Fibroblast of lung (primary cell): ENCODE measurements at regions not wholly inside any gene's neighbourhood (a gene's known extent, or its start where the extent isn't known, plus 50 kb on each side); places are given as distances from the start of the nearest gene placed in this dataset.

Source experiments
- DNase-seq, 2 donors: peaks; one replicate each; pipeline versions ENCODE4 v3.0.0 to v3.0.0-alpha.2; 2010; ENCODE audit warnings: low read depth in 2 of 2
- H2AFZ ChIP-seq: 2 replicates; pipeline ENCODE4 v1.5.1; 2012; ENCODE audit warnings: low read length, control low read depth, inconsistent platforms
- H3K27ac ChIP-seq: 2 replicates; pipeline ENCODE4 v1.5.1; 2011; ENCODE audit warnings: low read length, control low read depth; ENCODE audit not compliant: insufficient read depth
- H3K27me3 ChIP-seq: 2 replicates; pipeline ENCODE4 v1.5.1; 2011; ENCODE audit warnings: mild to moderate bottlenecking, low read length; ENCODE audit not compliant: control insufficient read depth, insufficient read depth
- H3K36me3 ChIP-seq: 2 replicates; pipeline ENCODE4 v1.5.1; 2011; ENCODE audit warnings: low read length; ENCODE audit not compliant: control insufficient read depth, insufficient read depth
- H3K4me1 ChIP-seq: 2 replicates; pipeline ENCODE4 v1.5.1; 2011; ENCODE audit warnings: low read length; ENCODE audit not compliant: control insufficient read depth, insufficient read depth; ENCODE audit errors: extremely low read depth
- H3K4me2 ChIP-seq: 2 replicates; pipeline ENCODE4 v1.5.1; 2011; ENCODE audit warnings: low read length, control low read depth; ENCODE audit not compliant: insufficient read depth; ENCODE audit errors: extremely low read depth
- H3K4me3 ChIP-seq, 4 experiments: fragments of 200-600 bp in 1 of 4; sonication (generic) in 1 of 4; replicated peaks in 1 of 4; 2 replicates each; pipeline ENCODE4 v1.5.1; 2011 to 2016; ENCODE audit warnings: low read length in 4 of 4, low read depth in 3 of 4, mild to moderate bottlenecking in 3 of 4, control low read depth in 2 of 4, inconsistent platforms in 1 of 4, mixed read lengths in 1 of 4; ENCODE audit not compliant: insufficient read depth in 1 of 4; ENCODE audit errors: control extremely low read depth in 1 of 4
- H3K79me2 ChIP-seq: 2 replicates; pipeline ENCODE4 v1.5.1; 2012; ENCODE audit warnings: mild to moderate bottlenecking, low read length, inconsistent platforms; ENCODE audit not compliant: control insufficient read depth, insufficient read depth
- H3K9ac ChIP-seq: 2 replicates; pipeline ENCODE4 v1.5.1; 2011; ENCODE audit warnings: mild to moderate bottlenecking, low read length, control low read depth; ENCODE audit not compliant: insufficient read depth
- H3K9me3 ChIP-seq: 2 replicates; pipeline ENCODE4 v1.5.1; 2012; ENCODE audit warnings: low read depth, low read length; ENCODE audit not compliant: control insufficient read depth, insufficient read depth
- H4K20me1 ChIP-seq: 2 replicates; pipeline ENCODE4 v1.5.1; 2011; ENCODE audit warnings: low read length; ENCODE audit not compliant: control insufficient read depth, insufficient read depth; ENCODE audit errors: extremely low read depth
- CTCF ChIP-seq, 2 donors: IDR thresholded peaks in 1 of 2; conservative IDR thresholded peaks in 1 of 2; 1 replicate in 1 of 2; 2 replicates in 1 of 2; pipeline ENCODE4 v1.5.1; 2011 to 2012; ENCODE audit warnings: low read length in 2 of 2, control low read depth in 1 of 2, inconsistent platforms in 1 of 2, low read depth in 1 of 2, mild to moderate bottlenecking in 1 of 2
- EZH2 ChIP-seq: IDR thresholded peaks from 2 replicates; pipeline ENCODE4 v1.5.1; 2012; ENCODE audit warnings: low read length, control low read depth, mild to moderate bottlenecking; ENCODE audit errors: missing control alignments

GRCh38 chr9:108101410-108101809 is 611.8 kb upstream of the KLF4 start:
- DNase-seq, result no peak
- H2AFZ ChIP-seq, result no peak overlapping the region
- no peak overlapping the region for H3K9ac ChIP-seq
- no peaks in the 10 kb centered on the region for H3K79me2 ChIP-seq
- TF ChIP-seq CTCF (conservative IDR thresholded peaks at IDR 0.05 in 1 of 2, IDR thresholded peaks at IDR 0.05 in 1 of 2; ENCODE audit: low read depth in 1 of 2, low read length in 2 of 2) (no peak), EZH2 (no peak)
- H3K27me3 ChIP-seq, result no peaks in the 10 kb centered on the region
- no peak overlapping the region for H3K4me2 ChIP-seq
- no peaks in the 10 kb centered on the region for H4K20me1 ChIP-seq
- no peak overlapping the region for H3K4me3 ChIP-seq
- H3K4me1 ChIP-seq, result no peaks in the 10 kb centered on the region
- H3K27ac ChIP-seq, result no peak overlapping the region
- H3K9me3 ChIP-seq, result no peaks in the 10 kb centered on the region
- no peaks in the 10 kb centered on the region for H3K36me3 ChIP-seq

- Histone ChIP-seq H3K9me3 (no peaks in the 10 kb centered on the region), H3K79me2 (no peaks in the 10 kb centered on the region), H3K36me3 (no peaks in the 10 kb centered on the region), H3K27ac (no peak overlapping the region), H3K27me3 (no peaks in the 10 kb centered on the region), H3K4me2 (no peak overlapping the region), H3K4me3 (no peak overlapping the region), H3K4me1 (no peaks in the 10 kb centered on the region), H2AFZ (no peak overlapping the region), H3K9ac (no peak overlapping the region), H4K20me1 (no peaks in the 10 kb centered on the region)
- DNase-seq, result no peak
- TF ChIP-seq CTCF (conservative IDR thresholded peaks at IDR 0.05 in 1 of 2, IDR thresholded peaks at IDR 0.05 in 1 of 2; ENCODE audit: low read depth in 1 of 2, low read length in 2 of 2) (no peak), EZH2 (no peak)
These were observed 611.0 kb upstream of the KLF4 start for GRCh38 chr9:108100571-108100970.

- no peak overlapping the region for H3K4me3 ChIP-seq
- H3K4me2 ChIP-seq, result no peak overlapping the region
- H2AFZ ChIP-seq, result no peak overlapping the region
- no peaks in the 10 kb centered on the region for H3K9me3 ChIP-seq
- TF ChIP-seq CTCF (conservative IDR thresholded peaks at IDR 0.05 in 1 of 2, IDR thresholded peaks at IDR 0.05 in 1 of 2; ENCODE audit: low read depth in 1 of 2, low read length in 2 of 2), result no peak
- H3K27me3 ChIP-seq, result no peaks in the 10 kb centered on the region
- no peaks in the 10 kb centered on the region for H3K79me2 ChIP-seq
- H3K27ac ChIP-seq, result no peak overlapping the region
- no peak overlapping the region for H3K9ac ChIP-seq
- no peaks in the 10 kb centered on the region for H4K20me1 ChIP-seq
- H3K4me1 ChIP-seq, result no peaks in the 10 kb centered on the region
- DNase-seq, result no peak
- no peaks in the 10 kb centered on the region for H3K36me3 ChIP-seq
These were observed 610.3 kb upstream of the KLF4 start for GRCh38 chr9:108099854-108100253.
